Lung (tissue), 11 donors: ENCODE measurements at regions not wholly inside any gene's neighbourhood (a gene's known extent, or its start where the extent isn't known, plus 50 kb on each side); places are given as distances from the start of the nearest gene placed in this dataset.
A peak's percentile ranks its signal among the peaks of the same experiment; 100 is the strongest.

Experiments
- ATAC-seq: fragments of 200-7000 bp; cut with Tn5 transposase; one replicate; pipeline ENCODE4 v1.9.1; 2020; ENCODE audit warnings: moderate number of reproducible peaks; ENCODE audit not compliant: insufficient read depth, low FRiP score
- DNase-seq, 3 donors: peaks; one replicate each; pipeline ENCODE4 v3.0.0-alpha.2; 2013 to 2017
- H3K27ac ChIP-seq, 2 donors: one replicate each; pipeline ENCODE4 v1.5.1; 2013; ENCODE audit warnings: mild to moderate bottlenecking in 2 of 2, moderate library complexity in 2 of 2, control low read depth in 1 of 2, inconsistent platforms in 1 of 2, low read depth in 1 of 2, low read length in 1 of 2
- H3K27me3 ChIP-seq, 3 donors: one replicate each; pipeline ENCODE4 v1.5.1; 2013; ENCODE audit warnings: low read length in 2 of 3; ENCODE audit not compliant: control insufficient read depth in 3 of 3, insufficient read depth in 3 of 3
- H3K36me3 ChIP-seq, 4 donors: one replicate each; pipeline ENCODE4 v1.5.1; 2013; ENCODE audit warnings: low read length in 4 of 4, mild to moderate bottlenecking in 1 of 4, moderate library complexity in 1 of 4; ENCODE audit not compliant: control insufficient read depth in 4 of 4, insufficient read depth in 4 of 4
- H3K4me1 ChIP-seq, 5 donors: one replicate each; pipeline ENCODE4 v1.5.1; 2013; ENCODE audit warnings: low read length in 5 of 5, mild to moderate bottlenecking in 2 of 5, moderate library complexity in 1 of 5; ENCODE audit not compliant: control insufficient read depth in 5 of 5, insufficient read depth in 5 of 5
- H3K4me3 ChIP-seq: one replicate; pipeline ENCODE4 v1.5.1; 2013; ENCODE audit warnings: mild to moderate bottlenecking, control low read depth, moderate library complexity
- H3K9ac ChIP-seq, 2 donors: one replicate each; pipeline ENCODE4 v1.5.1; 2013; ENCODE audit warnings: low read length in 2 of 2, control low read depth in 1 of 2; ENCODE audit not compliant: insufficient read depth in 1 of 2
- H3K9me3 ChIP-seq, 4 donors: one replicate each; pipeline ENCODE4 v1.5.1; 2013; ENCODE audit warnings: low read length in 3 of 4, mild to moderate bottlenecking in 1 of 4, moderate library complexity in 1 of 4; ENCODE audit not compliant: control insufficient read depth in 4 of 4, insufficient read depth in 3 of 4
- CTCF ChIP-seq: IDR thresholded peaks from 2 replicates; pipeline ENCODE4 v1.5.1; 2012; ENCODE audit warnings: mild to moderate bottlenecking; ENCODE audit errors: control extremely low read depth, extremely low read depth
- WGBS, 2 donors: extraction: QIAGEN DNeasy Blood & Tissue Kit; methylation state at CpG; one replicate each; pipeline ENCODE4 v1.1.7; 2013; 5-methylcytosine and 5-hydroxymethylcytosine counted together
- donor health status: control.
- donor health status: control.
- donor health status: Bipolar disorder and iron deficiency.
- donor health status: healthy.
- donor health status: DM: yes; HTN: yes; CAD: no.

DNA sequence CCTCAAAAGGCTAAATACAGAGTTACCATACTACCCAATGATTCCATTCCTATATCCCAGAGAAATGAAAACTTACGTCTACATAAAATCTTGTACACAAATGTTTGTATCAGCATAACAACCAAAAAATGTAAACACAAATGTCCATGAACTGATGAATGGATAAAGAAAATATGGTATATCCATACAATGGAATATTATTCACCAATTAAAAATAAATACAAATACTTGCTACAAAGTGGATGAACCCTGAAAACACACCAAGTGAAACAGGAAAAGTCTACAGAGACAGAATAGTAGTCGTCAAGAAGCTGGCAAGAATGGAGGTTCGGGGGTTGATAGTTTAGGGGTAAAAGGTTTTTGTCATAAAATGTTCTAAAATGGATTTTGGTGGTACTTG lies 54.0 kb upstream of the ANKRD28 start:
- peaks cover 0 to 3% (median 0%) of the 10 kb centered on the region in 5 donors for H3K4me1 ChIP-seq
- no peak overlapping the region for H3K27ac ChIP-seq
- no peak for ATAC-seq
- no peak overlapping the region for H3K4me3 ChIP-seq
- peaks cover 0 to 4% (median 0%) of the 10 kb centered on the region in 4 donors for H3K9me3 ChIP-seq
- TF ChIP-seq CTCF: no peak
- H3K27me3 ChIP-seq: no peaks in the 10 kb centered on the region
- no peaks in the 10 kb centered on the region for H3K36me3 ChIP-seq
- no peak for DNase-seq
- WGBS, 2 donors: 97% methylated on average over 3 of the region's 3 CpGs
- no peak overlapping the region for H3K9ac ChIP-seq

DNA sequence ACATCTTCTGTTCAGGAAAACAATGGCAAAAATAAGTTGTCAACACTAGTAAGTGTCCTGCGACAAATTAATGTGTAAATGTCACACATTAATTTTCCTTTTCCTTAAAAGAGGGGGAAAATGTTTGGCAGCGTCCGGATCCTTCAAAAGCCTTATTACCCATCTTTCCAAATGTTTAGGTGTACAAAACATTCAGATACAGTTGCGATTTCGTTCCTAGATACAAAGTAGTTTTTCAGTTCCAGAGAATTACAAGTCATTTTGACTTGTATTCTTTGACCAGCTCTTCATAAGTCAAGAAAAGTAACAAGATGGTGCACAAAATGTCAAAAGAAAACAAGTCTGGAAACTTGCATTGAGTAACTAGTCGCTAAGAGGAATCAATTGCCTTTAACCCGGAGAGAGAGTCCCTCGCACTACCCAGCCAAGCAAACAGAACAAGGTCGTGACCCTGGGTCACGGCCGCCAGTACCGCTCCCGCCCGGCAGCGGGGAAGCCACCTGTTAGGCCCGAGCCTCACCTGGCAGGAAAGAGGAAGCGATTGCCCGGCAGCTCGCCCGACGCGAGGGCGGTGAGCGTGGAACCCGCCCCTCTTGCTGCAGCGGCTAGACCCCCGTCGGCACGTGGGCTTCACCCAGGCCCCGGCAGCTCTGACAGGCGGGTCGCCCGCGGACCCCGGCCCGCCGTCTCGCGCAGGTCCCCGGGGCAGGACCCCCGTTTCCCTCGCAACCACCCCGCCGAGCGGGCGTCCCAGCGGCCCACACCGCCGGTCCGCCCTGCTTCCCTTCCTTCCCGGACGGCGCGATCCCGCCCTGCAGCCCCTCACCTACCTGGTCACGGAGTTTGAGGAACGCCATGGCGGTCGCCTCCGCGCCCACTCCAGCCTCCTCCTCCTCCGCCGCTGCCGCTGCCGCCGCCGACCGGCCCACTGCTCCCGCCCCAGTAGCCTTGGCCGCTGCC lies 61.0 kb upstream of the ANKRD28 start:
- Histone ChIP-seq H3K9me3 (no peaks in the 10 kb centered on the region), H3K27me3 (no peaks in the 10 kb centered on the region), H3K4me1 (peaks cover 0 to 16% (median 3%) of the 10 kb centered on the region in 5 donors), H3K4me3 (peak overlapping the region; percentile 88), H3K27ac (peak overlapping the region; percentile 79), H3K36me3 (no peaks in the 10 kb centered on the region), H3K9ac (peak overlapping the region; percentile 0 to 66)
- DNase-seq (peak; percentile 38 to 50 (median 46)), ATAC-seq (peak; percentile 43)
- TF ChIP-seq CTCF: no peak
- WGBS, 2 donors: 4 to 5% methylated on average over 65 to 70 of the region's 70 CpGs

- H3K9me3 ChIP-seq: no peaks in the 10 kb centered on the region
- peak; percentile 94 for ATAC-seq
- H3K27me3 ChIP-seq: no peaks in the 10 kb centered on the region
- H3K36me3 ChIP-seq: no peaks in the 10 kb centered on the region
- H3K27ac ChIP-seq: peak overlapping the region; percentile 79 to 82
- peak overlapping the region in 1 of 2 donors; percentile 66 for H3K9ac ChIP-seq
- H3K4me3 ChIP-seq: peak overlapping the region; percentile 88
- DNase-seq: peak; percentile 87 to 91 (median 88)
- peaks cover 0 to 16% (median 3%) of the 10 kb centered on the region in 5 donors for H3K4me1 ChIP-seq
- no peak for TF ChIP-seq CTCF
- WGBS, 2 donors: 0 to 1% methylated on average over 18 to 70 of the region's 73 CpGs
Observed at GRCh38 chr3:15859507-15860013, 61.8 kb upstream of the ANKRD28 start.
